Body of pancreas (tissue), 4 donors: ENCODE measurements at regions not wholly inside any gene's neighbourhood (a gene's known extent, or its start where the extent isn't known, plus 50 kb on each side); places are given as distances from the start of the nearest gene placed in this dataset.

Experiments used
- CTCF ChIP-seq, 7 experiments: fragments of 450-650 bp in 4 of 7; fragments of 200-600 bp in 3 of 7; sonication (generic) in 3 of 7; IDR thresholded peaks; one replicate each; pipeline ENCODE4 v1.5.1; 2016 to 2019; ENCODE audit warnings: antibody characterized with exemption in 7 of 7
- POLR2A ChIP-seq, 3 donors: fragments of 450-650 bp; IDR thresholded peaks; one replicate each; pipeline ENCODE4 v1.6.1; 2016; ENCODE audit warnings: antibody characterized with exemption in 3 of 3, mild to moderate bottlenecking in 2 of 3

GRCh38 chr2:118779362-118779761, 68.1 kb downstream of the EN1 start:
- TF ChIP-seq POLR2A (IDR thresholded peaks at IDR 0.05) (no peak), CTCF (IDR thresholded peaks at IDR 0.05) (no peak)
